ENCODE measurements at regions not wholly inside any gene's neighbourhood (a gene's known extent, or its start where the extent isn't known, plus 50 kb on each side); places are given as distances from the start of the nearest gene placed in this dataset.

GRCh38 chr5:73338256-73339050 lies 110.1 kb downstream of the FOXD1 start:
- Histone ChIP-seq H3K27me3 (ENCODE audit: control insufficient read depth, extremely low read depth, insufficient read depth, low read length) (peaks cover 33% of the 10 kb centered on the region), H3K4me2 (ENCODE audit: control insufficient read depth, extremely low read depth, insufficient read depth, low read depth, low read length) (no peak overlapping the region), H3K9me3 (ENCODE audit: control insufficient read depth, low read depth, low read length) (peaks cover 4% of the 10 kb centered on the region), H3K4me3 (ENCODE audit: control insufficient read depth in 2 of 3, extremely low read depth in 1 of 3, insufficient read depth in 2 of 3, low read depth in 1 of 3, low read length in 3 of 3) (no peak overlapping the region), H3K79me2 (ENCODE audit: control insufficient read depth, insufficient read depth, low read length) (no peaks in the 10 kb centered on the region), H2AFZ (ENCODE audit: control insufficient read depth, low read length) (no peak overlapping the region), H4K20me1 (ENCODE audit: control insufficient read depth, extremely low read depth, insufficient read depth, low read length) (no peaks in the 10 kb centered on the region), H3K9ac (ENCODE audit: control insufficient read depth, extremely low read depth, insufficient read depth, low read length) (no peak overlapping the region), H3K4me1 (ENCODE audit: control insufficient read depth, extremely low read depth, insufficient read depth, low read length) (peaks cover 3% of the 10 kb centered on the region), H3K9me1 (ENCODE audit: control insufficient read depth, extremely low read depth, insufficient read depth, low read length) (no peaks in the 10 kb centered on the region), H3K36me3 (ENCODE audit: control insufficient read depth in 2 of 2, extremely low read depth in 1 of 2, insufficient read depth in 2 of 2, low read length in 2 of 2) (no peaks in the 10 kb centered on the region), H3K27ac (ENCODE audit: control insufficient read depth, insufficient read depth, low read length) (no peak overlapping the region)
- DNase-seq (ENCODE audit: low read depth, low spot score) (no peak), FAIRE-seq (no peak)
- TF ChIP-seq EZH2 (IDR thresholded peaks at IDR 0.05; ENCODE audit: low read length) (no peak), CTCF (optimal IDR thresholded peaks at IDR 0.05 in 1 of 3, IDR thresholded peaks at IDR 0.05 in 1 of 3, conservative IDR thresholded peaks at IDR 0.05 in 1 of 3; ENCODE audit: extremely low read depth in 1 of 3, insufficient read depth in 2 of 3, low read length in 3 of 3) (no peak)
- dilution Hi-C loops (cut with MboI; ENCODE audit: extremely low pct_ligation_motif_present, low sequenced_read_pairs): no loop called here

DNA sequence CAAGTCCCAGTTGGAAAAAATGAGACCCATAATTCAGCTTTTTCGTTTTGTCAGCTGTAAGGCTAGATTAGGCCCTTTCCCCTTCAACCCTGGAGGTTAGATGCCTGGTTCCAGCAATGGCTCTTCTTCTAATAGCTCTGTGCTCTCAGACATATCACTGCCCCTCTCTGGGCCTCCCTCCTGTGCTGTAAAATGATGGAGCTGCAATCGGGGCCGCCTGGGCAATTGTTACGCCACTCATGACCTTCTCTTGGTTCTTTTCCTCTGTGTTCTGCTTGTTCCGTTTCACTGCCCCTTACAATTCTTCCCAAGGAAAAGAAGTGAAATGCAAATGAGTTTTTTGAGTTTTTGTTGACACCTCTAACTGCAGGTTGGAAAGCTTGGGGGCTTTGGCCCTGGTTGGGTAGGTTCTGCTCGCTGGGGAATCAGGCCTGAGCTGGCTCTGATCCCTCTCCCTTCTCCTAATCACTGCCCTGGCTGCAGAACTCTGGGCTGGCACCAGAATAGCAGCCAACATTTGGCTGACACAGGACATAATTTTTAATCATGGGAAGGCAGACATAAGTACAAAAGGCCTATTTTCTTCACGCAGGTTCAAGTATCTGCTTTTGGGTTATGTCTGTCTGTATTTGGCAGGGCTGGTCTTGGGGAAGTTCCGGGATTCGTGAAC lies 110.9 kb downstream of the FOXD1 start:
- Histone ChIP-seq H3K9me1 (ENCODE audit: control insufficient read depth, extremely low read depth, insufficient read depth, low read length) (no peaks in the 10 kb centered on the region), H3K27me3 (ENCODE audit: control insufficient read depth, extremely low read depth, insufficient read depth, low read length) (peaks cover 35% of the 10 kb centered on the region), H3K27ac (ENCODE audit: control insufficient read depth, insufficient read depth, low read length) (no peak overlapping the region), H3K79me2 (ENCODE audit: control insufficient read depth, insufficient read depth, low read length) (no peaks in the 10 kb centered on the region), H3K36me3 (ENCODE audit: control insufficient read depth in 2 of 2, extremely low read depth in 1 of 2, insufficient read depth in 2 of 2, low read length in 2 of 2) (no peaks in the 10 kb centered on the region), H3K4me3 (ENCODE audit: control insufficient read depth in 2 of 3, extremely low read depth in 1 of 3, insufficient read depth in 2 of 3, low read depth in 1 of 3, low read length in 3 of 3) (no peak overlapping the region), H3K4me2 (ENCODE audit: control insufficient read depth, extremely low read depth, insufficient read depth, low read depth, low read length) (no peak overlapping the region), H3K4me1 (ENCODE audit: control insufficient read depth, extremely low read depth, insufficient read depth, low read length) (peaks cover 3% of the 10 kb centered on the region), H2AFZ (ENCODE audit: control insufficient read depth, low read length) (no peak overlapping the region), H3K9me3 (ENCODE audit: control insufficient read depth, low read depth, low read length) (peaks cover 4% of the 10 kb centered on the region), H4K20me1 (ENCODE audit: control insufficient read depth, extremely low read depth, insufficient read depth, low read length) (no peaks in the 10 kb centered on the region), H3K9ac (ENCODE audit: control insufficient read depth, extremely low read depth, insufficient read depth, low read length) (no peak overlapping the region)
- FAIRE-seq: no peak
- dilution Hi-C loops (cut with MboI; ENCODE audit: extremely low pct_ligation_motif_present, low sequenced_read_pairs): no loop called here
- DNase-seq (ENCODE audit: low read depth, low spot score): no peak
- TF ChIP-seq EZH2 (IDR thresholded peaks at IDR 0.05; ENCODE audit: low read length): no peak
- TF ChIP-seq CTCF (optimal IDR thresholded peaks at IDR 0.05 in 1 of 3, IDR thresholded peaks at IDR 0.05 in 1 of 3, conservative IDR thresholded peaks at IDR 0.05 in 1 of 3; ENCODE audit: extremely low read depth in 1 of 3, insufficient read depth in 2 of 3, low read length in 3 of 3): no peak
